DMS 273 treated with DMSO at 0.1 percent for 48 hours (cell line): ENCODE measurements at regions not wholly inside any gene's neighbourhood (a gene's known extent, or its start where the extent isn't known, plus 50 kb on each side); places are given as distances from the start of the nearest gene placed in this dataset.

Source experiments
- DNase-seq: peaks from one replicate; lab custom pipeline; 2025; lab: John Stamatoyannopoulos, UW

DNA sequence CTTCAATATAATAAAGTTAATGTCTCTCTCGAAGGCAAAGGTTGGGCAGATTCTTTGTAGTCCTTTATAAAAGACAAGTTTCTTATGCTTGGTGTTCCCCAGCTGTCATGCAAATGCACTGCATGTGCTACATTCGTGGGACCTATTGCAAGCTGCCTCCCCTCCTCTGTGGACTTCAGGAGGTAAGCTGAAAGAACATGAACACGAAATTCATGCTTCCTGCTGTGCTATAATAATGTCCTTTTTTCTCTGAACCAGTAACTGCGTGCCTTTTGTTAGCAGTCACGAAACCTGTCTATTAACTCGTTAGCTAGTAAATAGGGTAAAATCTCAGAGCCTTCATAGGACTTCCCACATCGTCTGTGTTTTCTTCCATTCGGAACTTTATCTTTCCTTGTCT, 363.5 kb downstream of the CDH9 start:
- no peak for DNase-seq

GRCh38 chr5:26669523-26669922, 368.9 kb downstream of the CDH9 start:
- DNase-seq, result no peak

- DNase-seq, result no peak
Observed at GRCh38 chr5:26669031-26669430, 369.4 kb downstream of the CDH9 start.

DNA sequence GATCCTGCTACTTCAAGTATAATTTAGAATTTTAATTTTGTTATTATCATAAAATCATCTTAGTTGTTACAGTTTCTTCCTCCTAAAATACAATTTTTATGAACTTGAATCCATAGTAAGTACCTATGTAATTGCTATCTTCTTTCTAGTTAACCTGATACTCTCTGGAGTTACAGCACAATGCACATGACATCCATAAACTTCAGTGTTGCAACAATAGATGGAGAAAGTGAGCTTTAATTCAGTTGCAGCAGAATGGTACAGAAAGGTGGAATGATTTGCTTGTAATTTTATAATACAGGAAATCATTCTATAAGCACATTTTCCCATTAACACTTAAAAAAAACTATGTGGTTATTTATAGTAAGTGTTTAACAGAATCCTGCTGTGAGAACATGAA, 372.0 kb downstream of the CDH9 start:
- no peak for DNase-seq

DNA sequence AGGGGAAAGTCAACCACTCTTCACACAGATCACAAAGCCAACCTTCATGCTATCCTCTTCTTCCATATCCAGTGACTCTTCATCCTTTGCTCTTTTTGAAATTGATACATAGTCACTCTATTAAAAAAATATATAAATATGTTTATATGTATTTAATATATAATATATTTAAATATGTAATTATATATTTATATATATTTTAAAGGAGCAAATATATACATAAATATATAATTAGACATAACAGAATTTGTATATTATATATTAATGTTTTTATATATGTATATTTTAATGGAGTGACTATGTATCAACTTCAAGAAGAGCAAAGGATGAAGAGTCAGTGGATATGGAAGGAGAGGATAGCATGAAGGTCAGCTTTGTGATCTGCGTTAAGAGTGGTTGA, 374.9 kb downstream of the CDH9 start:
- DNase-seq, result no peak

- no peak for DNase-seq
Observed at GRCh38 chr5:26662806-26663360, 375.5 kb downstream of the CDH9 start.

DNA sequence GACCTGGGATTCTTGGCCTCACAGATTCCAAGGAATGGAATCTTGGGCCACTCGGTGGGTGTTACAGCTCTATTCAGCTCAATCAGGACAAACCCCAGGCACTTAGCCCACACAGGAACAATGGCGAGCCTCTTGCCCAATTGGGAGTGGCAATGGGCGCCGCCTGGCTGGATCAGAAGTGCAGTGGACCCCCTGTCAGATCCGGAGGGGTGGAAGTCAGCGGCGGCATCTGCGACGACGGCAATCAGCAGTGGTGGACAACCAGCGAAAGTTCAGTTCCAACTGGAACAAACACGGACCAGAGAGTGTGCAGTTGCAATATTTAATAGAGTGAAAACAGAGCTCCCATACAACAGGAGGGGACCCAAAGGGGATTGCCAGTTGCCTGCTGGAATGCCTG, 378.3 kb downstream of the CDH9 start:
- no peak for DNase-seq

DNA sequence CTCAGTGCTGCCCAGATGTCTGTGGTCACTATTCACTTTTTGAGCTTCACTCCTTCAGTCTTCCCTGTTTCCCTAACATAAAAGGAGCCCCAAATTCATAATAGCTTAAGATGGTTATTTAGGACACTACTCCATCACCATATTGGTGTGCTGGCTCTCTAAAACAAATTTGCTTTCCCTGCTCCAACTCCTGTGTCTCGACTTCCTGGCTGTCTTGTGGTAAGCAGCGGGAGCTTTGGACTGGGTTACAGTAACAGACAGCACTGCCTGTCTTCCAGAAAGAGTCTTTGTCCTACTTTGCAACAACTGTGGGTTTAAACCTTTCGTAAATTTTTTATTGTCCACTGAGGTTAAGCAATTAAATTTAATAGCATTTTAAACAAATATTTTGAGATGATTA, 389.4 kb downstream of the CDH9 start:
- no peak for DNase-seq

DNA sequence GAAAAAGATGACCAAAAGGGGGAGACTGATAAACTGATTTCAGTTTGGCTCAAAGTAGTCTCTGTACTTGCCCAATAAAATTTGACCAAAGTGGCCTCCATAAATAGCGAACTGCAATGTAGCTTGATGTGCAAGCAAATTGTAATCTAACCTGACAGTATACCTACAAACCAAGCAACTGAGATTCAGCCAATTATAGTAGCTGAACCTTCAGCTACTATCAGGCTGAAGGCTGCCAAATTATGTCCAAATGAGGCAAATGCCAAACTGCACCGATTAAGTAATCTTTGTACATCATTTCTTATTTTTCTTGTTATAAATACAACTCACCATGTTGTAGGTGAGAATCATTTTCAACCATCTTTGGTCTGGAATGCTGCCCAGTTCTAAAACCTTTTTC, 390.6 kb downstream of the CDH9 start:
- no peak for DNase-seq

DNA sequence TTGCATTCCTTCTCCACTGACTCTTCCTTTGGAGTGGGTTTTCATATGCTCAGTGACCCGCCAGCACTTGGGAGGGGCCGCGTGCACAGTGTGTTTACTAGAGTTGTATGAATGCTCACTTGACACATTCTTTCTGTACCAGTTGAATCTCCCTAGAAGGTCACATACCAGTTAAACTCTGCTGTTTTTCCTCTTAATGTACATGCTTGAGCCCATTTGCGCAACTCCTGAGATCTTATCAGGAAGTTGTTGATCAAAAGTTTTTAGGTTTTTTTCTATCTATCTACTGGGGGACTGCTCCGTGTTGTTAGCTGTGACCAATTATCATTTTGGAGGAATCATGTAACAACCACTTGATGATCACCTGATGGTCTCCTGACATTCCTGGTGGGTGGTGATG, 392.7 kb downstream of the CDH9 start:
- no peak for DNase-seq

- no peak for DNase-seq
Observed at GRCh38 chr5:26641492-26641891, 396.9 kb downstream of the CDH9 start.

DNA sequence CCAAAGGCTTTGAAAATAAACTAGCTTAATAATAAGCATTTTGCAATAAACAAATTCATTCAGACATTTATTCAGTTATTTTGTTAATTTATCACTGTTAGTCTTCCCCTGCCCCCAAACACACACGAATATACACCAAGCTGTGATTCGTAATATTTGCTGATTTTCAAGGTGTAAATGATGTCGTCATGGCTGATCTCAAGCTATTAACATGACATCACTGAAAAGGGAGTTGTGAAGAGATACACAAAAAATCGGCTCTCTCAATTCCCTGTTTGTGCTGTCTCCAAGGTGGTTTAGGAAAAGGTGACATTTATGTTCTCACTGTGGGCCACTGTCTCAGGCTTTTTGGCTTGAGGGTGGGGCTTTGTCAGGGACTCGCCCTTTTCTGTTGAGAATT, 413.3 kb downstream of the CDH9 start:
- DNase-seq, result no peak

GRCh38 chr5:26622947-26623346, 415.4 kb downstream of the CDH9 start:
- no peak for DNase-seq

DNA sequence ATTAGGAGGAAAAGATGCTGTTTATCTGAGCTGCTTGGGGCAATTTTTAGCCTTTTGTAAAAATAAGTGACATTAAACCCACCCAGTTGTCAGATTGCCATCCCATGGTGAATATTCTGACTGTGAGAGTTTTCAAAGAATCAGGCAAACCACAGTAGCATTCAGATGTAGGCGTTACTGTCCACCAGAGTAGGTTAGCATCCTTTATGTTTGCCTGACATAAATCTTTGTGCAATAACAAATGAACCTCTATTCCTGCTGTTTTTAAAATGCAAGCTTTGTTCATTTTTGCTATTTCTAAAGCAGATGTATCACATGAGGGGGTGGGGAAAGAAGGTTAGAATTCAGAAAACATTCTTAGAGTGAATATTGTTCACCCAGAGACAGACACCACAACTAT, 427.8 kb downstream of the CDH9 start:
- DNase-seq, result no peak

DNA sequence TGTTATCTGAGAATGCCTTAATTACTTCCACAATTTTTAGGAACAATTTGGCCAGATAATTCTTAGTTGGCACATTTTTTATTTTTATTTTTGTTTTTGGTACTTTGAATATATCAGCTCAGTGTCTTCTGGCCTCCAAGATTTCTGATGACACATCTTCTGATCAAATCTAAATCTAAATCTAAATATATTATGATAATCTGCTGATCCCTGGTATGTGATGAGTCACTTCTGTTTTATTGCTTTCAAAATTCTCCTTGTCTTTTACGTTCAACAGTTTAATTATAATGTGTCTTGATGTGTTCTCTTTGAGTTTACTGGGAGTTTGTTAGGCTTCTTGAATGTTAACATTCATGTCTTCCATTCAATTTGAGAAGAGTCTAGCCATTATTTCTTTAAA, 436.8 kb downstream of the CDH9 start:
- DNase-seq, result no peak

GRCh38 chr5:26582350-26583045, 455.9 kb downstream of the CDH9 start:
- DNase-seq, result no peak

- DNase-seq, result no peak
Observed at GRCh38 chr5:26579712-26580111, 458.7 kb downstream of the CDH9 start.

GRCh38 chr5:26578002-26578401, 460.4 kb downstream of the CDH9 start:
- no peak for DNase-seq

- DNase-seq, result no peak
Observed at GRCh38 chr5:26572480-26572879, 465.9 kb downstream of the CDH9 start.

GRCh38 chr5:26569929-26570258, 468.5 kb downstream of the CDH9 start:
- DNase-seq, result no peak

DNA sequence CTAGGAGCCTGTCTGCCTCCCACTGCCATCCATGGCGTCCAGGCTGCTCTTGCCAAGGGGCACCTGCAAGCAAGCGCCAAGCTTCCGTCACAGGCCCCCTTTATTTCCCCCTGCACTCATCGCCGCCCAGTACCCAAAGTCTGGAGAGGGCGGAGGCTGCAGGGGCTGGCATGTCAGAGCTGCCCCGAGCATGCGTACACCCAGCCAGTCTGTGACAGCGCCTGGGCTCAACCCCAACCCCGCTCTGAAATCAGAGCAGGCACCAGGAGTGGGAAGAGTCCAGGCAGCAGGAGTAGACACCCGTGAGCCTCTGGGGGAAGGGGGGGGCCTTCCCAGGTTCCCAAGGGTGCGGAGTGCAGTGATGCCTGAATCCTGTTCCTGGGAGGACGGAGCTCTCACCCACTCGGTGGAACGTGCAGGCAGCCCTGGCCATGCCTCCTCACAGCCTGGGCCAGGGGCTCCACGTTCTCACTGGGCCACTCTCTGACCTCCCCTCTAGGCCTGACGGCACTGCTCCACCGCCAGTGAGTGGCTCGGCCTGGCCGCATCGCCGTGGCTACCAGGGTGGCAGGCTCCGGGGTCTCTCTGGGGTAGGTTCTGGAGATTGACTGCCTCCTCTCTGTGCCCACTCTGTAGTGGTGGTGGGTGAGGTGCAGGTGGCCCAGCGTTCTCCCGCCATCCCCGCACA, 469.0 kb downstream of the CDH9 start:
- no peak for DNase-seq

DNA sequence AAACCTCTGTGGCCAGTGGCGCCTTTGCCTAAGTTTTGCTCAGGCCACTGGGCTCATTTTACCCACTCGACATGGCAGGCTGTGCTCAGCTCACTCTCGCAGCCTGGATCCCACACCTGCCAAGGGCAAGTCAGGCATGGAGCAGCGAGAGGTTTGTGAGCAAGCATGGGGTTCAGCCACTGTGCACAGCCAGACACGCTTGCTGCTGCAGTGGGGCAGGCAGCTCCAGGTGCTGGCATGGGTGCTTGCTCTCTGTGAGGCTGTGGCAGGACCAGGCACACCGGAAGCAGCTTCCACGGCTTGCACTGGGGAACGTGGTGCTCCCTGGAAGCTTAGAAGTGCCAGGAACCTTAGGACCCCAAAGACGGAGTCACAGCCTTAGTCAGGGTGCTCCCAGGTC, 470.1 kb downstream of the CDH9 start:
- no peak for DNase-seq

DNA sequence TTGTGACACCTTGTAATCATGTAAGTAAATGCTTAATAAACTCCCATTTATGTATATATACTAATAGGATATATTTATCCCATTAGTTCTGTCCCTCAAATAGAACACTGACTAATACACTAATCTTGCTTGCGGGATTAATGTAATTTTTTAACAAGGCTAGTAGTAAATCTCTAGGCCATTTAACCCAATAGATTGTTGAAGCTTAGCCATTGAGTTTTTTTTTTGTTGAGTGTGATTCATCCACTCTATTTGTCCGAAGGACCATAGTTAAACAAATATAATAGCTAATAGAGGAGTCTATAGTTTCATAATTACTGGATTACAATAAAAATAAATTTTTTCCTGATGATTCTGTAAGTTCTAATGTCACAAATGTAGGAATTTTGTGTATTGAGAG, 474.4 kb downstream of the CDH9 start:
- DNase-seq, result no peak

DNA sequence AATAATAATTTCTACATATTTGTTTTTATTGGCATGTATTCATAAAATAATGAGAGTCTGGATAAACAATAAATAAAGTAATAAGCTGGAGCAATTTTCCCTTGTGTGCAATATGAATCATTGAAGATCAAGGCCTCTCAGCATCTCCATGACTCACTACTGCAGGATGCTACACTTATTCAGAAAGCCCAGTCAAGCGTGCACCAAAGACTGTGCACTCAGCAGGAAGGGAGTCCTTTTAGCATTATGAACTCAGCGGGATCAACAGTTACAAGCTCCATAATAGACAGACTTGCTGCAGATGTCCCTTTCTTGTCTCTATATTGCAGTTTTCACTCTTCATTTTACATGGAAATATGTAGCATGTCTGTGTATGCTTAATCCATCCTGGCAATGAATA, 485.3 kb downstream of the CDH9 start:
- DNase-seq, result no peak
